Spleen (tissue), 11 donors: ENCODE measurements at regions not wholly inside any gene's neighbourhood (a gene's known extent, or its start where the extent isn't known, plus 50 kb on each side); places are given as distances from the start of the nearest gene placed in this dataset.

Experiments used
- DNase-seq: peaks from one replicate; pipeline ENCODE4 v3.0.0-alpha.2; 2020
- H3K27ac ChIP-seq, 8 donors: fragments of 200-600 bp; sonication (generic) in 7 of 8; 1 replicate in 4 of 8; 2 replicates in 4 of 8; pipeline versions ENCODE4 v1.5.0 to v1.8.0; 2016 to 2021; ENCODE audit warnings: inconsistent platforms in 4 of 8, mild to moderate bottlenecking in 4 of 8, moderate library complexity in 1 of 8
- H3K27me3 ChIP-seq, 7 donors: fragments of 200-600 bp; sonication (generic) in 6 of 7; replicated peaks in 1 of 7; 1 replicate in 4 of 7; 2 replicates in 3 of 7; pipeline versions ENCODE4 v1.5.0 to v1.8.0; 2016 to 2021; ENCODE audit warnings: inconsistent platforms in 3 of 7, mild to moderate bottlenecking in 1 of 7
- H3K36me3 ChIP-seq, 6 donors: fragments of 200-600 bp; sonication (generic) in 5 of 6; 1 replicate in 4 of 6; 2 replicates in 2 of 6; pipeline versions ENCODE4 v1.5.0 to v1.8.0; 2016 to 2021; ENCODE audit warnings: inconsistent platforms in 2 of 6
- H3K4me1 ChIP-seq, 6 donors: fragments of 200-600 bp; sonication (generic) in 5 of 6; 1 replicate in 3 of 6; 2 replicates in 3 of 6; pipeline versions ENCODE4 v1.5.0 to v1.8.0; 2016 to 2021; ENCODE audit warnings: inconsistent platforms in 3 of 6
- H3K4me3 ChIP-seq, 8 donors: fragments of 200-600 bp; sonication (generic) in 7 of 8; 1 replicate in 4 of 8; 2 replicates in 4 of 8; pipeline versions ENCODE4 v1.5.0 to v1.8.0; 2016 to 2021; ENCODE audit warnings: inconsistent platforms in 4 of 8, mild to moderate bottlenecking in 4 of 8, moderate library complexity in 2 of 8
- H3K9me3 ChIP-seq, 8 donors: fragments of 200-600 bp; sonication (generic) in 7 of 8; 1 replicate in 4 of 8; 2 replicates in 4 of 8; pipeline versions ENCODE4 v1.5.0 to v1.8.0; 2016 to 2021; ENCODE audit warnings: inconsistent platforms in 4 of 8
- POLR2A ChIP-seq, 3 donors: fragments of 450-650 bp; IDR thresholded peaks; one replicate each; pipeline ENCODE4 v1.5.1; 2017; ENCODE audit warnings: antibody characterized with exemption in 3 of 3, mild to moderate bottlenecking in 1 of 3
- POLR2AphosphoS5 ChIP-seq, 3 donors: sonication (generic); formaldehyde crosslinking; IDR thresholded peaks; one replicate each; pipeline ENCODE4 v1.5.1; 2017; ENCODE audit warnings: antibody characterized with exemption in 3 of 3
- WGBS, 5 donors: extraction: QIAGEN DNeasy Blood & Tissue Kit in 3 of 5; methylation state at CpG; one replicate each; pipeline versions ENCODE4 v1.1.5 to v1.1.7; 2013 to 2018; 5-methylcytosine and 5-hydroxymethylcytosine counted together
- intact Hi-C: fragments of 100-400 bp; cut with DNase I; formaldehyde crosslinking; loops from one replicate; pipeline ENCODE4 v1.15.0; 2023; ENCODE audit warnings: low total_unique reads
- TF ChIP-seq, protein P1 (sequence below), 11 experiments: fragments of 200-600 bp in 7 of 11; fragments of 450-650 bp in 4 of 11; sonication (generic) in 4 of 11; IDR thresholded peaks in 8 of 11; conservative IDR thresholded peaks in 3 of 11; 1 replicate in 7 of 11; 2 replicates in 4 of 11; pipeline versions ENCODE4 v1.4.0 to v1.8.0; 2016 to 2021; ENCODE audit warnings: antibody characterized with exemption in 11 of 11, inconsistent platforms in 4 of 11, mild to moderate bottlenecking in 1 of 11
- donor health status: healthy with polysubstance abuse.
- donor health status: DM: no; HTN: no; CAD: no; lungs with moderate emphysema.
- donor health status: DM: no; HTN: no; CAD: no.
- donor health status: Bipolar disorder and iron deficiency.
- donor health status: healthy.
- donor health status: DM: no; HTN: no; CAD: no.
- donor health status: DM: yes; HTN: yes; CAD: no.

DNA sequence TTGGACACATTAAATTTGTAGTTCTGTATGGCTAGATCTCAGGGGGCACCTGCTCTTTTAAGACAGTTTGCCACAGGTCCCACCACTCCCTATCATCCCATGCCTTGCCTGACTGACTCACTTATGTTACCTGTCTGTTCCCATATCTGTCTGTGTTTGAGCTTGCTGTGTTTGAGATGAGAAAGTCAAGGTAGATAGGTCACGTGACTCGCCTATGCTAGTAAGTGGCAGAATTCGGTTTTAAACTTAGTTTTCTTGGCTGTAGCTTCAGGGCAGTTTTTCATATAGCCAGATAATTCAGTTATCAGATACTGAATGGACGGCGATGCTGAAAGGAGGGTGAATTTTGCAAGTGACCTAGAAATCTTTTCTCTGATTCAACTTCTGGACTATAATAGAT lies 348.4 kb downstream of the RPS24 start:
- H3K27me3 ChIP-seq = peaks cover 0 to 9% (median 0%) of the 10 kb centered on the region in 7 donors
- H3K4me1 ChIP-seq = no peaks in the 10 kb centered on the region
- H3K4me3 ChIP-seq = no peak overlapping the region
- 88 to 96% (median 91%) methylated on average over 5 of the region's 5 CpGs for WGBS, 5 donors
- H3K9me3 ChIP-seq = peaks cover 0 to 9% (median 0%) of the 10 kb centered on the region in 8 donors
- intact Hi-C loops = no loop called here
- no peaks in the 10 kb centered on the region for H3K36me3 ChIP-seq
- TF ChIP-seq POLR2AphosphoS5 (IDR thresholded peaks at IDR 0.05) (no peak), POLR2A (IDR thresholded peaks at IDR 0.05) (no peak)
- TF ChIP-seq, protein P1, sequence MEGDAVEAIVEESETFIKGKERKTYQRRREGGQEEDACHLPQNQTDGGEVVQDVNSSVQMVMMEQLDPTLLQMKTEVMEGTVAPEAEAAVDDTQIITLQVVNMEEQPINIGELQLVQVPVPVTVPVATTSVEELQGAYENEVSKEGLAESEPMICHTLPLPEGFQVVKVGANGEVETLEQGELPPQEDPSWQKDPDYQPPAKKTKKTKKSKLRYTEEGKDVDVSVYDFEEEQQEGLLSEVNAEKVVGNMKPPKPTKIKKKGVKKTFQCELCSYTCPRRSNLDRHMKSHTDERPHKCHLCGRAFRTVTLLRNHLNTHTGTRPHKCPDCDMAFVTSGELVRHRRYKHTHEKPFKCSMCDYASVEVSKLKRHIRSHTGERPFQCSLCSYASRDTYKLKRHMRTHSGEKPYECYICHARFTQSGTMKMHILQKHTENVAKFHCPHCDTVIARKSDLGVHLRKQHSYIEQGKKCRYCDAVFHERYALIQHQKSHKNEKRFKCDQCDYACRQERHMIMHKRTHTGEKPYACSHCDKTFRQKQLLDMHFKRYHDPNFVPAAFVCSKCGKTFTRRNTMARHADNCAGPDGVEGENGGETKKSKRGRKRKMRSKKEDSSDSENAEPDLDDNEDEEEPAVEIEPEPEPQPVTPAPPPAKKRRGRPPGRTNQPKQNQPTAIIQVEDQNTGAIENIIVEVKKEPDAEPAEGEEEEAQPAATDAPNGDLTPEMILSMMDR (IDR thresholded peaks at IDR 0.05 in 8 of 11, conservative IDR thresholded peaks at IDR 0.05 in 3 of 11) = no peak
- no peak overlapping the region for H3K27ac ChIP-seq
- no peak for DNase-seq

DNA sequence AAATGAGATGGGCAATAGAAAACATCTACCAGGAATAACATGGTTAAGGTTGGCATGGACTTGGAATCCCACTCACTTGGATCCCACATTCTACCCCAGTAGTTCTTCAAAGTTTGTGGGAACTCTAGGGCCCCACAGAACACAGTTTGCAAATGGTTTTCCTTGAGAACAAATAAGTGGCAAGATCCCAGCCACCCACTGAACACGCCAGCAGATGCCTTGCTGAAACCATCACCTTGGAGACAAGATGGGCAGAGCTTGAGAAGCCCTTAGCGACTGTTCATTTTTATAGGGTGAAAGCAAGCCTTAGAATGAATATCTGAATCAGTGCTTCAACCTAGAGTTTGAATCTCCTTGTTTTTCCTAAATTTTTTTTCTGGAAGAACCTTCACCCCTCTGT lies 349.1 kb downstream of the RPS24 start:
- H3K4me3 ChIP-seq = no peak overlapping the region
- DNase-seq = peak; percentile 1
- no peaks in the 10 kb centered on the region for H3K4me1 ChIP-seq
- H3K27me3 ChIP-seq = peaks cover 0 to 9% (median 0%) of the 10 kb centered on the region in 7 donors
- intact Hi-C loops = no loop called here
- H3K27ac ChIP-seq = no peak overlapping the region
- no peak for TF ChIP-seq POLR2AphosphoS5 (IDR thresholded peaks at IDR 0.05)
- TF ChIP-seq, protein P1 (IDR thresholded peaks at IDR 0.05 in 8 of 11, conservative IDR thresholded peaks at IDR 0.05 in 3 of 11) = no peak
- TF ChIP-seq POLR2A (IDR thresholded peaks at IDR 0.05) = no peak
- peaks cover 0 to 9% (median 0%) of the 10 kb centered on the region in 8 donors for H3K9me3 ChIP-seq
- WGBS, 5 donors = 78 to 94% (median 90%) methylated on average over 2 of the region's 2 CpGs
- no peaks in the 10 kb centered on the region for H3K36me3 ChIP-seq

DNA sequence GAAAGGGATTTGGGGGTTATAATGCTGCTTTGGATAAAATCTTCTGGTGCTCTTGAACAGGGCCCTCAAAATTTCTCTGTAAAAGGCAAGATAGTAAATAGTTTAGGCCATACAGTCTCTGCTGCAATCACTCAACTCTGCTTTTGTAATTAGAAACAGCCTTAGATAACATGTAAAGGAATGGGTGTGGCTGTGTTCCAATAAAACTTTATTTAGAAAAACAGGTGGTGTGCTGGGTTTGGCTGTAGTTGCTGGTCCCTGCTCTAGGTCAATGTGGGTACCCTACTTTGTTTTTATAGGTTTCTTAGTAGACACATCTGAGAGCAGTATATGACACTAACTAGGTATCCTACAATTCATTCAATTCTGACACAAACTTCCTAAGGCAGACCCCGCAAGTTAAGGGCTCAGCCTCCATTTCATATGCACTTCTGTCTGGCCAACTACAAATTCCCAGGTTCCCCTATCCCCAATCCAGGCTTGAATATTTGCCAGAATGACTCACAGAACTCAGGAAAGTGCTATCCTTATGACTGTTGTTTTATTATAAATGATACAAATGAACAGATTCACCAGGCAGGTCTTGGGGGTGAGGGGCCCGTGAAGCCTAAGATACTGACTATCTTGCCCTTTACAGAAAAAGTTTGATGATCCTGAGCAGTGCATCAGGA lies 349.9 kb downstream of the RPS24 start:
- no peaks in the 10 kb centered on the region for H3K36me3 ChIP-seq
- H3K27ac ChIP-seq = no peak overlapping the region
- H3K9me3 ChIP-seq = peaks cover 0 to 9% (median 0%) of the 10 kb centered on the region in 8 donors
- H3K27me3 ChIP-seq = peaks cover 0 to 9% (median 0%) of the 10 kb centered on the region in 7 donors
- no peaks in the 10 kb centered on the region for H3K4me1 ChIP-seq
- TF ChIP-seq POLR2AphosphoS5 (IDR thresholded peaks at IDR 0.05) (no peak), POLR2A (IDR thresholded peaks at IDR 0.05) (no peak)
- TF ChIP-seq, protein P1 (IDR thresholded peaks at IDR 0.05 in 8 of 11, conservative IDR thresholded peaks at IDR 0.05 in 3 of 11) = no peak
- no peak for DNase-seq
- intact Hi-C loops = no loop called here
- no peak overlapping the region for H3K4me3 ChIP-seq
- 90 to 97% (median 94%) methylated on average over 2 of the region's 2 CpGs for WGBS, 5 donors

DNA sequence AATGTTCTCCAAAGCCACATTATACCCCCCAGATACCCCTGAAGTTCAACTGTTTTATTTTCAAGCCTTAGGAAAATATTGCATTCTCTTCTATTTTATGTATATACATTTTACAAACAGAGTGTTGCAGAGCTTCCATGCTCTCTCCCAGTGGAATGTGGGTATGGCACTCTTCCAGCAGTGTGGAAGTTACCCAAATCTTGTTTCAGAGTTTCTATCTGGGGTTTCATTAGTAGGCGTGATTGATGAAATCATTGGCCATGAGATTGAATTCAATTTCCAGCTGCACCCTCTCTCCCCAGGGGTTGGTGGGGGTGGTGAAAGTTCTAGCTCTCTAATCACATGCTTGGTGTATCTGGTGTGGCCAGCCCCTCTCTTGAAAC lies 350.4 kb downstream of the RPS24 start:
- DNase-seq = peak; percentile 16
- WGBS, 5 donors = 86 to 94% (median 87%) methylated on average over 1 of the region's 1 CpG
- Histone ChIP-seq H3K4me3 (no peak overlapping the region), H3K27ac (no peak overlapping the region), H3K27me3 (peaks cover 0 to 9% (median 0%) of the 10 kb centered on the region in 7 donors), H3K9me3 (peaks cover 0 to 8% (median 0%) of the 10 kb centered on the region in 8 donors), H3K4me1 (no peaks in the 10 kb centered on the region), H3K36me3 (no peaks in the 10 kb centered on the region)
- intact Hi-C loops = no loop called here
- TF ChIP-seq POLR2A (IDR thresholded peaks at IDR 0.05) = no peak
- TF ChIP-seq POLR2AphosphoS5 (IDR thresholded peaks at IDR 0.05) = no peak
- TF ChIP-seq, protein P1 (IDR thresholded peaks at IDR 0.05 in 8 of 11, conservative IDR thresholded peaks at IDR 0.05 in 3 of 11) = no peak
